ENCODE measurements at regions not wholly inside any gene's neighbourhood (a gene's known extent, or its start where the extent isn't known, plus 50 kb on each side); places are given as distances from the start of the nearest gene placed in this dataset.

DNA sequence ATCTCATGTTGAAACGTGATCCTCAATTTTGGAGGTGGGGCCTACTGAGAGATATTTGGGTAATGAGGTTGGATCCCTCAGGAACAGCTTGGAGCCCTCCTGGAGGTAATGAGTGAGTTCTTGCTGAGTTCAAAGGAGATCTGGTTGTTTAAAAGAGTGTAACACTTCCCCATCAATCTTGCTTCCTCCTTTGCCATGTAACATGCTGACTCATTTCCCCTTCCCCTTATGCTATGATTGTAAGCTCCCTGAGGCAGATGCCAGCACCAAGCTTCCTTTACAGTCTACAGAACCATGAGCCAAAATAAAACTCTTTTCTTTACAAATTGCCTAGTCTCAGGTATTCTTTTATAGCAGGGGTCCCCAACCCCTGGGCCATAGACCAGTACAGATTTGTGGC lies 352.3 kb downstream of the SLCO4C1 start:
- TF ChIP-seq Cebpa-rat (IDR thresholded peaks at IDR 0.05): no peak
- Histone ChIP-seq H3K4me2 (peak overlapping the region; percentile 46), H3K4me3 (no peak overlapping the region), H3K27me3 (no peaks in the 10 kb centered on the region), H3K9me3 (0 out of 2 replicates have a peak, but pooled peaks cover 5% of the 10 kb centered on the region), H3K27ac (no peak overlapping the region; the same call in 1 of the 2 replicates), H3K4me1 (peaks cover 30% of the 10 kb centered on the region), H3K9ac (no peak overlapping the region), H3K36me3 (no peaks in the 10 kb centered on the region), H4K20me1 (no peaks in the 10 kb centered on the region)

DNA sequence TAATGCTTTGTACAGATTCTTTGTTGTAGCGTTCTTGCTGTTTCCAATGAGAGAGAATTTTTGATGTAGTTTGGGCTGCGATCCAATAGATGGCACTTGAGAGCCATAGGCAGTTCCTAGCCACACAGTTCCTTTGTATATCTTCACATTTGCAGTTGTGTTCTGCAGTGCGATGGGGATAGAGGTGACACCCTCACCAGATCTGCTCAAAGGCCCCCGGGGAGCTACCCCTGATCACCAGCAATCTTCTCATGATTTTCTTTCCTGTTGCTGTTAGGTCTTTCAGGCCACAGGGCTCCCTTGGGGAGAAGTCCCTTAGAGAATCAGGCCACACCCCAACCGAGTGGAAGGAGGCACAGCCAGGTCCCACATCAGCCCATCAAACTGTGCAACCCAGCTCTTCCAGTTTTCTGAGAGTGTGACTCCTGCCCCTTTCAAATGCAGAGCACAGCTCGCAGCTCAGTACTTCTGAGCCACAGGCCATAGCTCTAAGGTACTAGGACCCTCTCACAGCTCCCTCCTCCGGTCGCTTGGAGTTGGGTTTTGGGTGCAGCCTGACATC lies 353.7 kb downstream of the SLCO4C1 start:
- H3K36me3 ChIP-seq: no peaks in the 10 kb centered on the region
- no peak for TF ChIP-seq Cebpa-rat (IDR thresholded peaks at IDR 0.05)
- H3K9me3 ChIP-seq: 0 out of 2 replicates have a peak, but pooled peaks cover 5% of the 10 kb centered on the region
- peak overlapping the region; percentile 42 for H3K27ac ChIP-seq
- H3K4me3 ChIP-seq: no peak overlapping the region
- H3K4me1 ChIP-seq: peaks cover 30% of the 10 kb centered on the region
- 0 out of 2 replicates have a peak overlapping the region, but pooled peaks have one; percentile 35 for H3K9ac ChIP-seq
- peak overlapping the region; percentile 46 for H3K4me2 ChIP-seq
- H3K27me3 ChIP-seq: no peaks in the 10 kb centered on the region
- no peaks in the 10 kb centered on the region for H4K20me1 ChIP-seq

DNA sequence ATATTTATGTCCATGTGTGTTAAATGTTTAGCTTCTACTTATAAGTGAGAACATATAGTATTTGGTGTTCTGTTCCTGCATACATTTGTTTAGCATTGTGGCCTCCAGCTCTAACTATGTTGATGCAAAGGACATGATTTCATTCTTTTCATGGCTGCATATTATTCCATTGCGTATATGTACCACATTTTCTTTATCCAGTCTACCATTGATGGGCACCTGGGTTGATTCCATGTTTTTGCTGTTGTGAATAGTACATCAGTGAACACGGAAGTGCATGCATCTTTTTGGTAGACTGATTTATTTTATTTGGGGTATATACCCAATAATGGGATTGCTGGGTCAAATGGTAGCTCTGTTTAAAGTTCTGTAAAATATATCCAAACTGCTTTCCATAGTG lies 359.0 kb downstream of the SLCO4C1 start:
- Histone ChIP-seq H3K4me2 (no peak overlapping the region), H3K9ac (no peak overlapping the region), H3K4me1 (peaks cover 8% of the 10 kb centered on the region), H3K4me3 (no peak overlapping the region), H3K27ac (no peak overlapping the region), H3K27me3 (no peaks in the 10 kb centered on the region), H4K20me1 (no peaks in the 10 kb centered on the region), H3K9me3 (no peaks in the 10 kb centered on the region), H3K36me3 (no peaks in the 10 kb centered on the region)
- TF ChIP-seq Cebpa-rat (IDR thresholded peaks at IDR 0.05): no peak

DNA sequence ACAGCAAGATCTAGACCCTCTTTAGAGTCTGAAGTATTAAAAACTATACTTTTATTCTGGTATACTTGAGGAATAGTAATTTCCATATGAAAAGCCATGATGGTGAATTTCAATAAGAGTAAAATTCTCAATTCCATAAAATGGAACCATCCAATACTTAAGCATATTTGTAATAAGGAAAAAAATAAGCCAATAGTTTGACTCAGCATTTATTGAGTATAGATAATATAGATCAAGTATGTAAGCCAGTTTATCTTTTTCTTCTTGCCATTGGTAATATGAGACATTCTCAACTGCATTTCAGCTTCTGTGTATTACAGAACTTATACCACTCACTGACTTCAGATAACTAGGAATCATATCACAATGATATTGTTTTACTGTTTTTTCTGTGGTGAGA lies 361.0 kb downstream of the SLCO4C1 start:
- Histone ChIP-seq H4K20me1 (no peaks in the 10 kb centered on the region), H3K27me3 (no peaks in the 10 kb centered on the region), H3K9ac (no peak overlapping the region), H3K4me2 (no peak overlapping the region), H3K27ac (no peak overlapping the region), H3K4me3 (no peak overlapping the region), H3K9me3 (no peaks in the 10 kb centered on the region), H3K4me1 (no peaks in the 10 kb centered on the region), H3K36me3 (no peaks in the 10 kb centered on the region)
- TF ChIP-seq Cebpa-rat (IDR thresholded peaks at IDR 0.05): no peak

GRCh38 chr5:101932599-101932998 lies 363.5 kb downstream of the SLCO4C1 start:
- H3K4me3 ChIP-seq: no peak overlapping the region
- H3K9ac ChIP-seq: no peak overlapping the region
- TF ChIP-seq Cebpa-rat (IDR thresholded peaks at IDR 0.05): no peak
- H4K20me1 ChIP-seq: no peaks in the 10 kb centered on the region
- no peaks in the 10 kb centered on the region for H3K9me3 ChIP-seq
- H3K4me1 ChIP-seq: no peaks in the 10 kb centered on the region
- no peaks in the 10 kb centered on the region for H3K36me3 ChIP-seq
- no peaks in the 10 kb centered on the region for H3K27me3 ChIP-seq
- no peak overlapping the region for H3K4me2 ChIP-seq
- no peak overlapping the region for H3K27ac ChIP-seq

GRCh38 chr5:101929628-101930027 lies 366.5 kb downstream of the SLCO4C1 start:
- H3K4me2 ChIP-seq: no peak overlapping the region
- no peak overlapping the region for H3K4me3 ChIP-seq
- H3K27ac ChIP-seq: no peak overlapping the region
- H3K36me3 ChIP-seq: no peaks in the 10 kb centered on the region
- H3K9ac ChIP-seq: no peak overlapping the region
- H4K20me1 ChIP-seq: no peaks in the 10 kb centered on the region
- no peaks in the 10 kb centered on the region for H3K4me1 ChIP-seq
- no peaks in the 10 kb centered on the region for H3K9me3 ChIP-seq
- TF ChIP-seq Cebpa-rat (IDR thresholded peaks at IDR 0.05): no peak
- no peaks in the 10 kb centered on the region for H3K27me3 ChIP-seq

DNA sequence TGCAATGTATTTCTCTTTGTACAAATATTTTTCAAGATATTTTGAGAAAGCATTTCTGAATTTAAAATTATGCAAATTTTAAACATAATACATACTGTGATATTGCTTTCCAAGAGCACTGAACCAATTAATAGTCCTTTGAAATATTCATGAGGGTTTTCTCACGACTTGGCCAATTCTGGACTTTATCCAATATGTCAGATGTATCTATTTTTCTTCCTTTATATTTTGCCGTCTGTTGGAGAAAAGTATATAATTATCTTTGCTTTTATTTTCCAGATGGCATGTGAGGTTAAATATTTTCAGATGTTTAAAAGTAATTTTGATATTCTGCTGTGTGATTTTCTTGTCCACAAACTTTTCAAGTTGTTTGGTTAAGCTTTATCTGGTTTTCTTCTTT lies 378.9 kb downstream of the SLCO4C1 start:
- H3K4me1 ChIP-seq: no peaks in the 10 kb centered on the region
- no peak overlapping the region for H3K4me2 ChIP-seq
- no peaks in the 10 kb centered on the region for H4K20me1 ChIP-seq
- no peak overlapping the region for H3K27ac ChIP-seq
- no peaks in the 10 kb centered on the region for H3K27me3 ChIP-seq
- H3K36me3 ChIP-seq: no peaks in the 10 kb centered on the region
- H3K9me3 ChIP-seq: no peaks in the 10 kb centered on the region
- no peak for TF ChIP-seq Cebpa-rat (IDR thresholded peaks at IDR 0.05)
- no peak overlapping the region for H3K9ac ChIP-seq
- no peak overlapping the region for H3K4me3 ChIP-seq

- H3K9ac ChIP-seq: no peak overlapping the region
- H3K4me3 ChIP-seq: no peak overlapping the region
- no peaks in the 10 kb centered on the region for H3K9me3 ChIP-seq
- no peak for TF ChIP-seq Cebpa-rat (IDR thresholded peaks at IDR 0.05)
- no peaks in the 10 kb centered on the region for H3K27me3 ChIP-seq
- no peaks in the 10 kb centered on the region for H3K4me1 ChIP-seq
- H3K36me3 ChIP-seq: no peaks in the 10 kb centered on the region
- no peaks in the 10 kb centered on the region for H4K20me1 ChIP-seq
- no peak overlapping the region for H3K27ac ChIP-seq
- no peak overlapping the region for H3K4me2 ChIP-seq
Observed at GRCh38 chr5:101915554-101915953, 380.5 kb downstream of the SLCO4C1 start.

DNA sequence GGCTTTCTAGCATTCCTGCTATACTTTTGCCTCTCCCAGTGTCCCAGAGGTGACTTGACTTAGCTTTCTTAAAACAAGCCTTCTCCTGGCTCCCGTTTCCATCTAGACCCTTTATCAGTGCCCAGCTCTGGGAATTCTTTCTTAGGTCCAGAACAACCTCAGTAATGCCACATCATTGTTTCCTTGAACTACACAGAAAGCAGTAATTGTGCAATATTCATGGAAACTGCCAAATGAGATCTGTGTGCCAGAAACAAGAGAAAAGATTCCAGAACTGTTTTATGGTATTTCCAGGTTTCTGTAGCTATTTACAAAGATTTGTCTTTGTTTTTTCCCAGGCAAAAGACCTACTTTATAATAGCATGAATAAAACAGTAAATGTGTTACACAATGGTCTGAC lies 391.3 kb downstream of the SLCO4C1 start:
- Histone ChIP-seq H3K9ac (no peak overlapping the region), H4K20me1 (no peaks in the 10 kb centered on the region), H3K9me3 (no peaks in the 10 kb centered on the region), H3K27me3 (no peaks in the 10 kb centered on the region), H3K4me1 (no peaks in the 10 kb centered on the region), H3K4me2 (no peak overlapping the region), H3K36me3 (no peaks in the 10 kb centered on the region), H3K4me3 (no peak overlapping the region), H3K27ac (no peak overlapping the region)
- 0 out of 2 replicates have a peak, but pooled peaks have one; percentile 20 for TF ChIP-seq Cebpa-rat (IDR thresholded peaks at IDR 0.05)

- no peaks in the 10 kb centered on the region for H3K9me3 ChIP-seq
- H4K20me1 ChIP-seq: no peaks in the 10 kb centered on the region
- no peak for TF ChIP-seq Cebpa-rat (IDR thresholded peaks at IDR 0.05)
- no peak overlapping the region for H3K4me3 ChIP-seq
- H3K36me3 ChIP-seq: no peaks in the 10 kb centered on the region
- H3K27me3 ChIP-seq: no peaks in the 10 kb centered on the region
- peak overlapping the region; percentile 68 for H3K4me2 ChIP-seq
- H3K27ac ChIP-seq: peak overlapping the region; percentile 76
- peaks cover 14% of the 10 kb centered on the region for H3K4me1 ChIP-seq
- 0 out of 2 replicates have a peak overlapping the region, but pooled peaks have one; percentile 36 for H3K9ac ChIP-seq
Observed at GRCh38 chr5:101897914-101898313, 398.2 kb downstream of the SLCO4C1 start.

DNA sequence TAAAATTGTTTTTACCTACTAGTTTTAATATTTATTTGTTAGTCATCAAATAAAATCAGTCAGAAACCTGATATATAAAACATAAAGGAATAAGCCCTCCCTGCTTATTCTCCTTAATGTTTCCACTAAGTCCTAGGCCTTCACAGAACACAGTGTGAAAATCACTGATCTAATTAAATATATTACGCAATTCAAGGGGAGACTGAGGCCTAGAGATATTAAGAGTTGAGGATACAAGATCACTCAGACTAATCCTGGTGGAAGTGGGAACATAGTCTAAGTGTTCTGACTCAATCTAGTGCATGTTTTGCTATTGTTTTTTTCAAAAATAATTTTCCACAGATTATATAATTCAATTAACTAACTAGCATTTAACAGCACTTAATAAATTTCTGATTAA lies 401.1 kb downstream of the SLCO4C1 start:
- Histone ChIP-seq H3K27ac (no peak overlapping the region), H3K4me1 (peaks cover 14% of the 10 kb centered on the region), H3K4me3 (no peak overlapping the region), H3K27me3 (no peaks in the 10 kb centered on the region), H4K20me1 (no peaks in the 10 kb centered on the region), H3K9ac (no peak overlapping the region), H3K36me3 (no peaks in the 10 kb centered on the region), H3K4me2 (no peak overlapping the region), H3K9me3 (no peaks in the 10 kb centered on the region)
- peak; percentile 26; the same call in 1 of the 2 replicates for TF ChIP-seq Cebpa-rat (IDR thresholded peaks at IDR 0.05)

Measured in BLaER1 (cell line).